DMS79 (cell line): ENCODE measurements at regions not wholly inside any gene's neighbourhood (a gene's known extent, or its start where the extent isn't known, plus 50 kb on each side); places are given as distances from the start of the nearest gene placed in this dataset.
"Not testable (repeated sequence)": the region's sequence is repeated elsewhere in the genome, so short reads cannot be mapped to it uniquely, and the experiment has no call there.

Source experiments
- DNase-seq: peaks from one replicate; lab custom pipeline; 2025; lab: John Stamatoyannopoulos, UW

DNA sequence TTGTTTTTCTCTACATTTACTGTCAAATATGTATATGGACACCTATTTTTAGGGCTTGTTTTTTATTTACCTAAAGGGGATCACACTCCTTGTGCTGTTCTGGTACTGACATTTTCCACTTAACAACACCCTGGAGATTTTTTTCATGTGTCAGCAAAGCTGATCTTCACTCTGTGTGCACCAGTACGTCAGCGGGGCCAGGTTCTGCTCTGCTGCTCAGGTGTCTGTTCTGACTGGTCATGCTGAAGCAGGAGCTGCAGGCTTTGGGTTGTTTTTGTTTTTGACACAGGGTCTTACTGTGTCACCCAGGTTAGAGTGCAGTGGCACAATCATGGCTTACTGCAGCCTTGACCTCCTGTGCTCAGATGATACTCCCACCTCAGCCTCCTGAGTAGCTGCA is 81.9 kb upstream of the CCND2 start:
- DNase-seq, result no peak

DNA sequence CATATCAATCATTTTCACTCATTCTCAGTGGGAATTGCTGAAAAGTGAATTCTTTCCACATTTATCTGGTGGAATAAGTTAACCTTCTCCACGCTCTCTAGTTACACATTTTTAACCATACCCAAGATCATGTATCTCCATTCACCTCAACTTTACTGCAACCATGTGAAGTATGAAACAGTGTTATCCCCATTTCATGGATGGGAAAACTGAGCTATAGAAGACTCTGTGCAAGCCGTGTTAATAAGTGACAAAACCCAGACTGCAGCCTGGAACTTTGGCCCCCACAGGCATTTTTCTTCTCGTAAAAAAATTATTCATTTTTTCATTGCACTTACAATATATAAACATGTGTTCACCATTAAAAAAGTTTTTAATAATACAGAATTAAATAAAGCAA is 82.4 kb upstream of the CCND2 start:
- no peak for DNase-seq

DNA sequence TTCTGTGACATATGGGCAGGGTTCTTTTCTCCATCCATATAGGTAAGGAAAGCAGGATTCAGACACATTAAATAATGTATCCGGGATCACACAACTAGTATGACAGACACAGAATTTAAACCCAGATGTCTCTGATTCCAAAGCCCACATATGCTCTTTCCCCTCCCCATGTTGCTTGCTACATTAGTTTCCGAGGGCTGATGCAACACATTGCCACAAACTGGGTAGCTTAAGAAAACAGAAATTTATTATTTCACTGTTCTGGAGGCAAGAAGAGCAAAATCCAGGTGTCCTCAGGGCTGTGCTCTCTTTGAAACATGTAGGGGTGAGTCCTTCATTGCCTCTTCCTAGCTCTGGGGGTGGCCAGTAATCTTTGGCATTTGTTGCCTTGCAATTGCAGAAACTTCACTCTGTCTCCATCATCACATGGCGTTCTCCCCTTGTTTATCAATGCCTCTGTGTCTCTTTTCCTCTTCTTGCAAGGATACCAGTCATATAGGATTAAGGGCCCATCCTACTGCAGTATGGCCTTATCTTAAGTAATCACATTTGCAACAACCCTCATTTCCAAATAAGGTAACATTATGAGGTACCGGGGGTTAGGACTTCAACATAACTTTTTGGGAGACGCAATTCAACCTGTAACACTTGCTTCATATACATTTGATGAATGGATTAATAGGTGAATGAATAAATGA is 83.0 kb upstream of the CCND2 start:
- DNase-seq, result no peak

DNA sequence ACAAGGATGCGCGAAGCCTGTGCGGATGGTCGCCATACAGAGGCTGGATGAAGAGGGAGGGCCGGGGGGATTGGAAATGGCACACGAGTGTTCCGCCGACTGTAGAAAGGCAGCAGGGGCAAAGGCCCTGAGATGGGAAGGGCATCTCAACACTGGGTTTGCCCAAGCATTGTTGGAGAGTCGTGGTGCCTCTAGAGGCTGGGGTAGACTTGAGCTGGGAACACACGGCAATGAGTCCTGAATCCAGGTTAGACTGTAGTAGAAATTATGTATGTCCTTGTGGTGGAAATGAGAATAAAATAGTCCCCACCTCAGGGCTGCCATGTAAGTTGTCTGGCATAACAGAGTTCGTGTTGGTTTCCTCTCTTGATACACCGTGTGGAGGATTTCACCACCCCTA is 83.8 kb upstream of the CCND2 start:
- no peak for DNase-seq

DNA sequence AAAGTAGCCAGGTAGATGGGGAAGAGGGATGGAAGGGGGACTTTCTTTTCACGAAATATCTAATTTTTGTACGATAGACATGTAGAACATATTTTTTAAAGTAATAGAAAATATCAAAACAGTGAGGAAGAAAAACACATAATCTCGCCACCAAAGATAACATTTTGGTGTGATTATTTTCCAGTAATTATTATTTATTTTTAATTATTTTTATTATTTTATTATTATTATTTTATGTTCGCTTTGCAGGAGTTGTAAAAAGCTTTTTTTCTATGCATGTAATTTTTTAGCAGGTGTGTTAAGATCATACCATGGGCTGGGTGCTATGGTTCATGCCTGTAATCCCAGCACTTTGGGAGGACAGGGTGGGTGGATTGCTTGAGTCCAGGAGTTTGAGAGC is 85.6 kb upstream of the CCND2 start:
- no peak for DNase-seq

DNA sequence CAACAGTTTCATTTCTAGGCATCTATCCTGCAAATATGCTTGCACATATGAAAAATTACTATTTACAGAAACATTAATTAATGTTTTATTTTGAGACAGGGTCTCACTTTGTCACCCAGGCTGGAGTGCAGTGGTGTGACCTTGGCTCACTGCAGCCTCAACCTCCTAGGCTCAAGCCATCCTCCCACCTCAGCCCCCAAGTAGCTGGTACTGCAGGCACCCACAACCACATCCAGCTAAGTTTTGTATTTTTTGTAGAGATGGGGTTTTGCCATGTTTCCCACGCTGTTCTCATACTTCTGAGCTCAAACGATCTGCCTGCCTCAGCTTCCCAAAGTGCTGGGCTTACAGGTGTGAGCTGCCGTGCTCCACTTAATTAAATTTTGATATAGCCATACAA is 86.2 kb upstream of the CCND2 start:
- DNase-seq, result not testable (repeated sequence)

DNA sequence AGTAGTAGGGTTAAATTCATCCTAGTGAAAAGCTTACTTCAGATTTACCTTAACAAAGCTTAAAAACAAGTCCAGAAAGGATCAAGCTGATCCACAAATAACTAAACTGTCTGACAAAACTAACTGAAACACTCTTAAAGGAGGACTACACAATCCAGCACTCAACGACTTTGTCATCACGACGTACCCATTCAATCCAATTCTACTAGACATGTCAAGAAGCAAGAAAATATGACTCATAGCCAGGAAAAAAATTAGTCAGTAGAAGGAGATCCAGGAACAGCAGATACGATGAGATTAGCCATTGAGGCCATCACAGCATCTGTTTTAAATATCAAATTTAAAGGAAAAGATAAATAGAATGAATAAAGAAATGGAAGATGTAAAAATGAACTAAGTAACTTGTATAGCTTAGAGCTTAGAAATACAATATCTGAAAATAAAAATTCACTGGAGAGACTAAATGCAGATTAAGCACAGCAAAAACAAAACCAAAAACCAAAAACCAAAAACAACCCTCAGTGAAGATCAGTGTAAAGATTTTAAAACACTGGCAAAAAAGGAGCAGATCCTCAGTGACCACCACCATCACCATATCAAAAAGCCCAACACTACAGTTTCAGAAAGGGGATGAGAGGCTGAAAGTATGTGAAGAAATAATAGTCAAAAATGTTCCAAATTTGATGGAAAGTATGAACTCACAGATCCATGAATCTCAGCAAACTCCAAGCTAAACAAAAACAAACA is 95.0 kb upstream of the CCND2 start:
- no peak for DNase-seq

DNA sequence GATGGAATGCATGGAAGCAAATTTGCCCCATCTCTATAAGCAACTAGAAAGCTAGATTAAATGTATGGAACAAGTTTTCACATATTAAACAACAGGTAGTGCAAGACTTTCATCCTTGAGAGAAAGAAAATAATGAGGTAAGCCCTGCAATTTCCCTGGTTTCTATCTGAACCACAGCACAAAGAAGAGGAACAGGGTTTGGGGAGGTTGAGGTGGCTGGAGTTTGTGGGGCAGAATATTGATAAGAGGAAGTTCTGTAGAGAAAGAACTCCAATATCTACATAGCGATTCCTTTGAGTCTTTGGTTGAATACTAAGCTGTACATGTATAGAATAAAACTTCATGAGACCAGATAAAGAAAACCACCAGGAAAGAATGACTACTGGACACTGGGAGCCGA is 96.3 kb upstream of the CCND2 start:
- DNase-seq, result no peak

DNA sequence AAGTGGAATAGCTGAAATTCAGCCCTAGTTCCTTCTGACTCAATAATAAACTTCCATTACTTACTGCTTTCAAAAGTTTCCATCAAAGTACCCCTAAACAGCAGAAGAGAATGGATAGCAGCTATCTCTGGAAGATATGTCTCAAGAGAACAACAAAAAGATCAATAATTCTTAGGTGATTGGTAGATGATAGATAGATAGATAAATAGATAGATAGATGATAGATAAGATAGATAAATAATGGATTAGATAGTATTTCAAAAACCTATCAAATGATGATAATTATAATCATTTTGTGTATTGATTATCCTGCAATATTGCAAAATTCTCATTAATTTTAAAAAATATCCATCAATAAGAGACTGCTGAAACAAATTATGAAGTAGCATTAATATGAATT is 97.4 kb upstream of the CCND2 start:
- DNase-seq, result no peak

DNA sequence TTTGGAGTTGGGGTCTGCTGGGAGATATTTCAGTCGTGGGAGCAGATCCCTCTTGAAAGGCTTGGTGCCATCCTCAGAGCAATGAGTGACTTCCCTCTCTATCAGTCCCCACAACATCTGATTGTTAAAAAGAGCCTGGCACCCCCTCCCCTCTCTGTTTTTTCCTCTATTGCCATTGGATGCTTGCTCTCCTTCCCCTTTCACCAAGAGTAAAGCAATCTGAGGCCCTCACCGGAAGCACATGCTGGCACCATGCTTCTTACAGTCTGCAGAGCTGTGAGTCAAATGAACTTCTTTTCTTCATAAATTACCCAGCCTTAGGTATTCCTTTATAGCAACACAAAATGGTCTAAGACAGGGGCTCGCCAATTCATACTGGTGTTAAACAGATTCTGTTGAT is 99.1 kb upstream of the CCND2 start:
- no peak for DNase-seq

DNA sequence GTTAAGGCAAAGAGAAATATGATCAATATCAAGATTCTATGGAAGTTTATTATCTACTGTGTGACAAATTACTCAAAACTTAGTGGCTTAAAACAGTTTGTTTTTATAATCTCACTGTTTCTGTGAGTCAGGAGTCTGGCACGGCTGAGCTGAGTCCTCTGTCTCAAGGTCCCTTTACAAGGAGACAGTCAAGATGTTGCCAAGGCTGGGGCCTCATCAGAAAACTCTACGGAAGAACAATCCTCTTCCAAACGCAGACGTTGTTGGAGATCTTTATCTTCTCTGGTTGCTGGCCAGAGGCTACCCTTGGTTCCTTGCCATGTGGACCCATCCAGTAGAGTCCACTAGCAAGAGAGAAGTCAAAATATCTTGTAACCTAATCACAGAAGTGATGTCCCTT is 100.6 kb upstream of the CCND2 start:
- no peak for DNase-seq

DNA sequence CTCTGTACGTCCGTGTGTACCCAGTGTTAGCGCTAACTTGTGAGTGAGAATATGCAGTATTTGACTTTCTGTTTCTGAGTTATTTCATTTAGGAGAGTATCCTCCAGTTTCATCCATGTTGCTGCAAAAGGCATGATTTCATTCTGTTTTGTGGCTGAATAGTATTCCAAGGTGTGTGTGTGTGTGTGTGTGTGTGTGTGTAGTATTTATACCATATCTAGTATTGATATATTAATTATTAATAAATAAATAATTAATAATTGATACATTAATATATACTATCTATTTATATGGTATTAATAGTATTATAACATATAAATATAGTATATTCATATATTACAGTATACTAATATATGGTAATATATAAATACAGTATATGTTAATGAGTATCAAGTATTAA is 101.8 kb upstream of the CCND2 start:
- no peak for DNase-seq

DNA sequence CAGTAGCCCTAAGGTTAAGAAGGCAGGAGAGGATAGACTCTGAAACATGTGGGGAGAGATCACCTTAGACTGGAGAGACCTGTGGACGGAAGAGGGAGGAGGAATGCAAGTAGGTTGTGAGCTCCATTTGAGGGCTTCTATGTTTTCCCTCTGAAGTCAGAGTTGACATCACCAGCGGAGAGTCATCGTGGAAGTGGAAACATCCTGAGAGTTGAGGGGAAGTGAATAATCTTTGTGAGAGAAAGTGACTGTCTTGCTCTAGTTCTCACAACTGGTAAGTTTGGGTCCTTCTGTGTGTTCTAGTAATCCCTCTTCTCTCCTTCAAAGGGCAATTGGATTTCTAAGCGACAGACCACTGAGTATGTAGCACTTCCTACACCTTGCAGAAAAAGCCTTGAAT is 103.6 kb upstream of the CCND2 start:
- DNase-seq, result no peak

DNA sequence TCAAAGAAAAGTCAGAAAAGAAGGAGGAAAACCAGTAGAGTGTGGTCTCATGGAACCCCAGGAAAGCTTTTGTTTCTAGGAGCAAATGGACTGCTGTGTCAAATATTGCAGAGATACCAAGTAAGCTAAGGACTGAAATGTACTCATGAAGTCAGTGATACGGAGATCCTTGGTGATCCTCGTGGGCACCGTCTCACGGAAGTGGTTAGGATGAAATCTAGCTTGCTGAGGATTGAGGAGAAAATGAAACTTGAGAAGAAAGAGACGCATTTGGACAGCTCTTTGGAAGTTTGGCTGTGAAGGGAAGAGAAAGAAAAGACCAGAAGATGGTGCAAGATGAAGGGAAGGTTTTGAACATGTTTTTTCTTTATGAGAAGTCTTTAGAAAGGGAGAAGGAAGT is 104.0 kb upstream of the CCND2 start:
- no peak for DNase-seq

DNA sequence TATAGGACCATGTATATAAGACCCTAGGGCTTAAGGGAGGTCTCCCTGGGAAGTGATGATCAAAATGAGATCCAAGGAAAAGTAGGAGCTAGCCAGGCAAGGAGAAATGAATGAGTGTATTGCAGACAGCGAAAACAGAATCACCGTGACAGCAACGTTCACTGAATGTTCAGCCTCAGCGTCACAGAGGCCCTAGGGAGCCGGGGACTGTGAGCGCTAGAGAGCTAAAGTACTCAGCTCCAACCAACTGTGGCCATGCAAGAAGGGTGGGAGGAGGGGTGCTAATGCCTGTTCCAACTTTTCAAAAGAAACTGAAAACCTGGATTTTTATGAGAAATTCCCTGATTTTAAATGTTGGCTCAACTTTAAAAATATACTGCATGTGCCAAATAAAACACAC is 105.5 kb upstream of the CCND2 start:
- no peak for DNase-seq

DNA sequence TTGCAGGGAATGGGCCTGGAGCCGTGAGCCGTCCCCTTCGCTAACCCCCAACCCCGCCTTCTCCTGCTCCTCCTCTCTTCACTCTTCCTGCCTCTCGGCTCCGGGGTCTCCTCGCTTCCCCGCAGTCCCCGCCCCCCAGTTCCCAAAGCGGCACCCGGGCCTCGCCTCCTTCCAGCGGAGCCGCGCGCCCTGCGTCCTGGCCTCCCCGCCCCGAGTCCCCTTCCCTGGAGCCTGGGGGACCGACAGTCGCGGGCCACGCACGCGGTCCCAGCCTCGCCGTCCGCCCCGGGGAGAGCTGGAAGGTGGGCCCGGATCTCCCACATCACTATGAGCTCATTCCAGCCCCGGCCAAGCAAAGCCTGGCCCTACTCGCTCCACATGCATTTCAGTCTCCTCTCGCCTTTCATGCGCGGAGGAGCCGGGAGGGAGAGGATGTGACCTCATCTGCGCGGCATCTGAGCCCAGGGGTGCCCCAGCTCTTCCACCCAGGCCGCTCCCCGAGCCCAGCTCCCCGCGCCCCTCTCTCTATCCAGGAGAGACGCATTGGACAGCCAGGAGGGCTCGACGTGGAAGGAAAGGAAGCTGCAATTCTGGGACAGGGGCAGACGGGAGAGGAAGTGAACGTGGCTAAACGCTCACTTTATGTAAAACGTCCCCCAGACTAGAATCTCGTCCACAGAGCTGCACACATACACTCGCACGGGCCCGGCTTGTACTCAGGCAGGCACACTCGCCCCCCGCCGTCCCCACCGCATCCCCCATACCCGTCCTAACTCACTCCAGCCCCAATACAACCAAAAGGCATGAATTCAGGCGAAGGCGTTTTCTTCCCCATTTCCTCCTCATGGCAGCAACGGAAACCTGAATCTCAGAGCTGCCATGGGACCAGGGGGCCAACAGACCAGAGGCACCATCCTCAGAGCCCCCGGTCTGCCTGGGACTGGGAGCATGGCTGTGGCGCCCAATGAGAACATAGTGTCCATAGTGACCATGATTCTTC is 108.7 kb upstream of the CCND2 start:
- DNase-seq, result no peak

DNA sequence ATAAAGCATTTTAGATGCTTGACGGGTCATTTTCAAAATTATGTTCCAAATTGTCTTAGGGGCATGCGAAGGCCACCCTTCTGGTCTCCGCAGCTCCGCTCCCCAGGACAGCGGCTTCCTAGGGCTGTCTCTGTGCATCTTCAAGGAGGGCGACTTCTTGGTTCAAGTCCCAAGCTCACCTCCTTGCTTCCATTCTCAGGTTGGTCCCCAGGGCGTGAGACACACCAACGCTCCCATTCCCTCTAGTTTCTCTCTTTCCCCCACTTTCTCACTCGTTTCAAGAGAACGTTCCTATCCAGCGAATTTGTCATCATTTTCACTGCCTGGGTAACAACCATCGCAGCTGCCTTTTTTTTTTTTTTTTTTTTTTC is 109.4 kb upstream of the CCND2 start:
- no peak for DNase-seq

DNA sequence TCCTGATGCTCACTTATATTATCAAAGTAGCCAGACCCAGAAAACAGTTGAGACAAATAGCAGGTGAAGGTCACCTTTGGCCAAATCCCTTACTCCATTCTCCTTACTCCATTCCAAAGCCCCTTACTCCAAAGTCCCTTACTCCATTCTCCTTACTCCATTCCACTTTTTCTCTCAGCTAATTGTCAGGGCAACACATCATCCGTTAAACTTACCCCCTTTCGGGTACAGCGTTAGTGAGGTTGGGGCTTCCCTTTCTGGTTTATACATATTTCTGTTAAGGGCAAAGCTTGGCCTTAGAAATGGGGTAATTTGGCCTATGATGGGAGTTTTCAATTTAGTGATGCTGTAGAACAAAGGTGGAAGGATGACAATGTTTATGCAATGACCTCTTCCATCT is 111.8 kb upstream of the CCND2 start:
- no peak for DNase-seq

DNA sequence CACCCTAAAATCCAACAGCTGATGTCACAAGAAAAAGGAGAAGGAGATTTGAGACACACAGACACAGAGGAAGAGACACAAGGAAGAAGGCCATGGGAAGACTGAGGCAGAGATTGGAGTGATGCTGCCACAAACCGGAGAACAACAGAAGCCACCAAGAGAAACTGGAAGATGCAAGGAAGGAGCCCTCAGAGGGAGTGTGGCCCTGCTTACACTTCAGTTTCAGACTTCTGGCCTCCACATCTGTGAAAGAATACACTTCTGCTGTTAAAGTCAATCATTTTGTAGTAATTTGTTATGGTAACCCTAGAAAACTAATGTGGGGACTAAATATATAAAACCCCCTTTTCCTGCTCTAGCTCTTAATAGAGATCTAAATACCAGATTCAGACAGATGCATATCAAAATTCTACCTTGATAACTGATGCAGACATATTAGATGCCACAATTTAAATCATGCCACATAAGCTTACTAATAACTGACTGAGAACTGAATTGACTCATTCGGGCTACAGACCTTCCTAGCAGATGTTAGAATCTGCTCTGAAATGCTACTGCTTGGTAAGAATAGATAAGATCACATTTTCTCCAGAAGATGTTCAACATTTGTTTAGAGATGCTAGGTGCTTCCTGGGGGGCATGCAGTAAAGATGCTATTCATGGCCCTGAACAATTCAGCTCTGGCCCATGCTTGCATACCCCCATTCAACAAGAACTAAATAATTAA is 113.1 kb upstream of the CCND2 start:
- no peak for DNase-seq

DNA sequence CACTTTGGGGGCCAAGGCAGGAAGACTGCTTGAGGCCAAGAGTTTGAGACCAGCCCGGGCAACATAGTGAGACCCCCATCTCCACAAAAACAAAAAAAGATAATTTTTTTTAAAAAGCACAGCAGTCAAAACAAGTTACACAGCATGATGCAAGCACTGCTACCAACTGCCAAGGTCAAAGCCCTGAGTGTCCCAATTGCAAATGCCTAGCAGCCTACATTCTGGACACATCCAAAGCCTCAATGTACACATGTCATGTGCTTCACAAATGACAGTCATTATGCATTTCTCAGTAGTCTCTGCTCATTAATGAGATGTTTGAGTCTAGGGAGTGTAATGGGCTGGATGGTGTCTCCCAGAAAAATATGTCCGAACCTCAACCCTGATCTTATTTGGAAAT is 113.7 kb upstream of the CCND2 start:
- DNase-seq, result no peak

DNA sequence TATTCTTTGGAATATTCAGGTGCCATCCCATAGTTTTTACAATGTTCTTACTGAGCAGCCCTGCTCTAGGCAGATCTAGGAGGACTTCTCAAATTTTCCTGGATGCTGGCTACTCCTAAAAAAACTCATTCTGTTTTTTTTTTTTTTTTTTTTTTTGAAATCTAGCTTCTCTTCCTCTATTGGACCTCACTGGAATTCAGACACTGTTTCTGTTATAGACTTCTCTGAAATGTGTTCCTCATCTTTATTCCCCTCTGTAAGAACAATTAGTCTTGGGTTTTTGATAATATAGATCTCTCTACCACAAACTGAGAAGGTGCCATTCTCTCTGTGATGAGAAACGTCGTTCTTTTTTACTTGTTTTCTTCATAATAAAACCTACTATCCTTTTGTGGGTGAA is 115.3 kb upstream of the CCND2 start:
- no peak for DNase-seq

DNA sequence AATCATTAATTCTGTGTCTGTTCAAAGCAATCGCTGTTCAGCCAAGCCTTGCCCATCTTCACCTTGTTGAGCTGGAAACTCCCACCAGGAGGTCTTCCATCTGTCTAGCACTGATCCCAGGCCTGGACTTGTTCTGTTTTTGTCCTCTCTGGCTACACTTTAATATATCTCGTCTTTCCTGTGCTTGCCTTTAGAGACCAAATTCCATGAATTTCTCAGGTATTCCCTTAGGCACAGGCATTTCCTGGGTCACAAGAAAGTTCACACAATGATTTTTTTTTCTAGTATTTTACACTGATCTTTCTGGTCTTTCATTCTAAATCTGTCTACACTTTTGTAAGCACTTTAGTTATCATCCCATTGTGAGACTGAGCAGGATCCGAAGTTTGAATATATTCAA is 116.4 kb upstream of the CCND2 start:
- no peak for DNase-seq
